ENCODE measurements at regions not wholly inside any gene's neighbourhood (a gene's known extent, or its start where the extent isn't known, plus 50 kb on each side); places are given as distances from the start of the nearest gene placed in this dataset.
"Not testable (repeated sequence)": the region's sequence is repeated elsewhere in the genome, so short reads cannot be mapped to it uniquely, and the experiment has no call there.

GRCh38 chr17:22310717-22311686, 618.7 kb downstream of the KCNJ18 start:
- H3K27me3 ChIP-seq (ENCODE audit: insufficient read depth, insufficient read length), result no peaks in the 10 kb centered on the region
- no peaks in the 10 kb centered on the region for H3K4me1 ChIP-seq (ENCODE audit: insufficient read depth, insufficient read length)
- peak overlapping the region; percentile 61 for H3K9ac ChIP-seq (ENCODE audit: insufficient read length, low read depth)

GRCh38 chr17:22321001-22321400, 628.7 kb downstream of the KCNJ18 start:
- H3K9ac ChIP-seq (ENCODE audit: insufficient read length, low read depth); H3K9me3 ChIP-seq (ENCODE audit: insufficient read depth, low read length); H3K4me3 ChIP-seq (ENCODE audit: insufficient read length, low read depth); H3K36me3 ChIP-seq (ENCODE audit: insufficient read depth, insufficient read length, low read length); H3K27me3 ChIP-seq (ENCODE audit: insufficient read depth, insufficient read length); DNase-seq (ENCODE audit: low read depth, low spot score); H3K4me1 ChIP-seq (ENCODE audit: insufficient read depth, insufficient read length): not testable (repeated sequence)

More at GRCh38 chr17:22310717-22311686, 618.7 kb downstream of the KCNJ18 start:
- TF ChIP-seq YY1 (IDR thresholded peaks at IDR 0.05; ENCODE audit: insufficient read depth, insufficient read length) (no peak), ZNF274 (IDR thresholded peaks at IDR 0.05; ENCODE audit: low read depth, low read length) (no peak), SUZ12 (IDR thresholded peaks at IDR 0.05; ENCODE audit: extremely low read depth, insufficient read depth, insufficient read length) (no peak)
- peak; percentile 64 for DNase-seq (ENCODE audit: low read depth, low spot score)
- H3K36me3 ChIP-seq (ENCODE audit: insufficient read depth, insufficient read length, low read length), result no peaks in the 10 kb centered on the region
- peak overlapping the region; percentile 46 for H3K4me3 ChIP-seq (ENCODE audit: insufficient read length, low read depth)
- H3K9me3 ChIP-seq (ENCODE audit: insufficient read depth, low read length), result no peaks in the 10 kb centered on the region

- H3K9me3 ChIP-seq (ENCODE audit: insufficient read depth, low read length); H3K4me3 ChIP-seq (ENCODE audit: insufficient read length, low read depth); DNase-seq (ENCODE audit: low read depth, low spot score); H3K4me1 ChIP-seq (ENCODE audit: insufficient read depth, insufficient read length); H3K27me3 ChIP-seq (ENCODE audit: insufficient read depth, insufficient read length); H3K9ac ChIP-seq (ENCODE audit: insufficient read length, low read depth); H3K36me3 ChIP-seq (ENCODE audit: insufficient read depth, insufficient read length, low read length): not testable (repeated sequence)
These were observed 630.7 kb downstream of the KCNJ18 start for GRCh38 chr17:22322893-22323550.

GRCh38 chr17:22337467-22337866, 645.1 kb downstream of the KCNJ18 start:
- Histone ChIP-seq H3K9ac (ENCODE audit: insufficient read length, low read depth) (no peak overlapping the region), H3K4me1 (ENCODE audit: insufficient read depth, insufficient read length) (no peaks in the 10 kb centered on the region), H3K36me3 (ENCODE audit: insufficient read depth, insufficient read length, low read length) (no peaks in the 10 kb centered on the region), H3K9me3 (ENCODE audit: insufficient read depth, low read length) (no peaks in the 10 kb centered on the region), H3K27me3 (ENCODE audit: insufficient read depth, insufficient read length) (no peaks in the 10 kb centered on the region), H3K4me3 (ENCODE audit: insufficient read length, low read depth) (no peak overlapping the region)
- no peak for DNase-seq (ENCODE audit: low read depth, low spot score)
- TF ChIP-seq YY1 (IDR thresholded peaks at IDR 0.05; ENCODE audit: insufficient read depth, insufficient read length) (no peak), SUZ12 (IDR thresholded peaks at IDR 0.05; ENCODE audit: extremely low read depth, insufficient read depth, insufficient read length) (no peak), ZNF274 (IDR thresholded peaks at IDR 0.05; ENCODE audit: low read depth, low read length) (no peak)

- not testable (repeated sequence) for H3K36me3 ChIP-seq (ENCODE audit: insufficient read depth, insufficient read length, low read length); H3K9ac ChIP-seq (ENCODE audit: insufficient read length, low read depth); H3K9me3 ChIP-seq (ENCODE audit: insufficient read depth, low read length); H3K4me1 ChIP-seq (ENCODE audit: insufficient read depth, insufficient read length); H3K27me3 ChIP-seq (ENCODE audit: insufficient read depth, insufficient read length); DNase-seq (ENCODE audit: low read depth, low spot score); H3K4me3 ChIP-seq (ENCODE audit: insufficient read length, low read depth)
These were observed 664.3 kb downstream of the KCNJ18 start for GRCh38 chr17:22356603-22357002.

GRCh38 chr17:22370988-22371387, 678.7 kb downstream of the KCNJ18 start:
- H3K9ac ChIP-seq (ENCODE audit: insufficient read length, low read depth); H3K4me1 ChIP-seq (ENCODE audit: insufficient read depth, insufficient read length); DNase-seq (ENCODE audit: low read depth, low spot score); H3K4me3 ChIP-seq (ENCODE audit: insufficient read length, low read depth); H3K9me3 ChIP-seq (ENCODE audit: insufficient read depth, low read length); H3K27me3 ChIP-seq (ENCODE audit: insufficient read depth, insufficient read length); H3K36me3 ChIP-seq (ENCODE audit: insufficient read depth, insufficient read length, low read length): not testable (repeated sequence)

- no peak for DNase-seq (ENCODE audit: low read depth, low spot score)
- Histone ChIP-seq H3K4me3 (ENCODE audit: insufficient read length, low read depth) (no peak overlapping the region), H3K27me3 (ENCODE audit: insufficient read depth, insufficient read length) (no peaks in the 10 kb centered on the region), H3K36me3 (ENCODE audit: insufficient read depth, insufficient read length, low read length) (no peaks in the 10 kb centered on the region), H3K4me1 (ENCODE audit: insufficient read depth, insufficient read length) (no peaks in the 10 kb centered on the region), H3K9ac (ENCODE audit: insufficient read length, low read depth) (no peak overlapping the region), H3K9me3 (ENCODE audit: insufficient read depth, low read length) (peaks cover 8% of the 10 kb centered on the region; the same call in 1 of the 2 replicates)
- TF ChIP-seq ZNF274 (IDR thresholded peaks at IDR 0.05; ENCODE audit: low read depth, low read length) (no peak), YY1 (IDR thresholded peaks at IDR 0.05; ENCODE audit: insufficient read depth, insufficient read length) (no peak), SUZ12 (IDR thresholded peaks at IDR 0.05; ENCODE audit: extremely low read depth, insufficient read depth, insufficient read length) (no peak)
These were observed 681.6 kb downstream of the KCNJ18 start for GRCh38 chr17:22373911-22374310.

Measured in NT2/D1 (cell line).